Stimulated activated CD4-positive, alpha-beta T cell treated with anti-CD3 and anti-CD28 coated beads, Interleukin-12 subunit alpha, Interleukin-12 subunit beta, amount 100 ng/mL, for 4 hours (primary cell): ENCODE measurements at regions not wholly inside any gene's neighbourhood (a gene's known extent, or its start where the extent isn't known, plus 50 kb on each side); places are given as distances from the start of the nearest gene placed in this dataset.

Experiments
- DNase-seq: peaks from one replicate; pipeline ENCODE4 v3.0.0-alpha.2; 2020

- no peak for DNase-seq
These were observed 79.6 kb upstream of the MTPN start for GRCh38 chr7:136056651-136057231.

GRCh38 chr7:136055266-136055665, 78.1 kb upstream of the MTPN start:
- no peak for DNase-seq

- DNase-seq, result no peak
These were observed 76.7 kb upstream of the MTPN start for GRCh38 chr7:136053689-136054485.

GRCh38 chr7:136051203-136051928, 74.2 kb upstream of the MTPN start:
- DNase-seq, result no peak

- DNase-seq, result no peak
These were observed 73.3 kb upstream of the MTPN start for GRCh38 chr7:136050462-136050847.

- DNase-seq, result no peak
These were observed 72.8 kb upstream of the MTPN start for GRCh38 chr7:136049818-136050461.

- no peak for DNase-seq
These were observed 72.0 kb upstream of the MTPN start for GRCh38 chr7:136049117-136049516.

- DNase-seq, result no peak
These were observed 69.4 kb upstream of the MTPN start for GRCh38 chr7:136046548-136046947.

GRCh38 chr7:136045992-136046391, 68.8 kb upstream of the MTPN start:
- DNase-seq, result no peak

GRCh38 chr7:136045181-136045580, 68.0 kb upstream of the MTPN start:
- DNase-seq, result no peak

GRCh38 chr7:136039577-136040345, 62.6 kb upstream of the MTPN start:
- DNase-seq, result no peak

- no peak for DNase-seq
These were observed 59.2 kb upstream of the MTPN start for GRCh38 chr7:136036336-136036735.

- no peak for DNase-seq
These were observed 57.0 kb upstream of the MTPN start for GRCh38 chr7:136034132-136034531.

GRCh38 chr7:136033413-136034031, 56.4 kb upstream of the MTPN start:
- no peak for DNase-seq

GRCh38 chr7:136030867-136031318, 53.7 kb upstream of the MTPN start:
- DNase-seq, result no peak

- no peak for DNase-seq
These were observed 53.2 kb upstream of the MTPN start for GRCh38 chr7:136030330-136030729.

GRCh38 chr7:136027160-136027559, 50.0 kb upstream of the MTPN start:
- no peak for DNase-seq
